Testis (tissue), 2 donors: ENCODE measurements at regions not wholly inside any gene's neighbourhood (a gene's known extent, or its start where the extent isn't known, plus 50 kb on each side); places are given as distances from the start of the nearest gene placed in this dataset.

ENCODE experiments used
- DNase-seq: peaks from one replicate; pipeline ENCODE4 v3.0.0-alpha.2; 2019
- H3K27ac ChIP-seq, 2 donors: fragments of 200-600 bp; sonication (generic); one replicate each; pipeline ENCODE4 v1.5.1; 2019
- H3K27me3 ChIP-seq: fragments of 200-600 bp; sonication (generic); one replicate; pipeline ENCODE4 v1.5.1; 2019
- H3K36me3 ChIP-seq: fragments of 200-600 bp; sonication (generic); one replicate; pipeline ENCODE4 v1.5.1; 2017; ENCODE audit warnings: low read depth; ENCODE audit errors: missing control alignments
- H3K4me1 ChIP-seq: fragments of 200-600 bp; sonication (generic); one replicate; pipeline ENCODE4 v1.5.1; 2019
- H3K4me3 ChIP-seq, 2 donors: fragments of 200-600 bp; sonication (generic); one replicate each; pipeline ENCODE4 v1.5.1; 2017 to 2019
- H3K9me3 ChIP-seq: fragments of 200-600 bp; sonication (generic); one replicate; pipeline ENCODE4 v1.5.1; 2017
- POLR2A ChIP-seq: fragments of 450-650 bp; IDR thresholded peaks from one replicate; pipeline ENCODE4 v1.6.1; 2017; ENCODE audit warnings: antibody characterized with exemption, mild to moderate bottlenecking, moderate library complexity
- WGBS, 2 donors: methylation state at CpG; one replicate each; pipeline ENCODE4 v1.1.5; 2018; 5-methylcytosine and 5-hydroxymethylcytosine counted together
- intact Hi-C: fragments of 100-400 bp; cut with DNase I; formaldehyde crosslinking; loops from one replicate; pipeline ENCODE4 v1.15.1; 2023; ENCODE audit warnings: low total_unique reads
- TF ChIP-seq, protein P1 (sequence below), 3 experiments: fragments of 450-650 bp in 2 of 3; fragments of 200-600 bp in 1 of 3; sonication (generic) in 1 of 3; IDR thresholded peaks; one replicate each; pipeline ENCODE4 v1.5.1; 2016 to 2019; ENCODE audit warnings: antibody characterized with exemption in 3 of 3, mild to moderate bottlenecking in 2 of 3, moderate library complexity in 1 of 3

DNA sequence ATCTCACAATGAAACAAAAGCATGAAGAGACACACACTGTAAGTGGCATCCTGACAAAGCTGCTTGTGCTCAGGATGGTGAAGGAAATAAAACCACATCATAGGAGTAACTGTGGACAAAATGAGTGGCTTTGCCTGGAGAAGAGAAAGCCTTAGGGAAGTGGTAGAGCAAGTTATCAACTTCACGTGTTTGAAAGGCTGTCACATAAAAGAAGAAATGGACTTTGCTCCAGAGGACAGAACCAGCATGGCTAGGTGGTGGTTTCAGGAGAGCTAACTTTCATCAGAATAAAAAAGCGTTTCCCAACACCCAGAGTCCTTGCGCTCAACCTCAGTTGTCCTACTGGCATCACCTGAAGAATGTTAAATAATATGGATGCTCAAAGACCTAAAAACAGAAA is 139.9 kb downstream of the SETD4 start:
- intact Hi-C loops: no loop called here
- H3K9me3 ChIP-seq: no peaks in the 10 kb centered on the region
- WGBS, 2 donors: 79 to 83% methylated on average over 3 of the region's 3 CpGs
- TF ChIP-seq, protein P1, sequence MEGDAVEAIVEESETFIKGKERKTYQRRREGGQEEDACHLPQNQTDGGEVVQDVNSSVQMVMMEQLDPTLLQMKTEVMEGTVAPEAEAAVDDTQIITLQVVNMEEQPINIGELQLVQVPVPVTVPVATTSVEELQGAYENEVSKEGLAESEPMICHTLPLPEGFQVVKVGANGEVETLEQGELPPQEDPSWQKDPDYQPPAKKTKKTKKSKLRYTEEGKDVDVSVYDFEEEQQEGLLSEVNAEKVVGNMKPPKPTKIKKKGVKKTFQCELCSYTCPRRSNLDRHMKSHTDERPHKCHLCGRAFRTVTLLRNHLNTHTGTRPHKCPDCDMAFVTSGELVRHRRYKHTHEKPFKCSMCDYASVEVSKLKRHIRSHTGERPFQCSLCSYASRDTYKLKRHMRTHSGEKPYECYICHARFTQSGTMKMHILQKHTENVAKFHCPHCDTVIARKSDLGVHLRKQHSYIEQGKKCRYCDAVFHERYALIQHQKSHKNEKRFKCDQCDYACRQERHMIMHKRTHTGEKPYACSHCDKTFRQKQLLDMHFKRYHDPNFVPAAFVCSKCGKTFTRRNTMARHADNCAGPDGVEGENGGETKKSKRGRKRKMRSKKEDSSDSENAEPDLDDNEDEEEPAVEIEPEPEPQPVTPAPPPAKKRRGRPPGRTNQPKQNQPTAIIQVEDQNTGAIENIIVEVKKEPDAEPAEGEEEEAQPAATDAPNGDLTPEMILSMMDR (IDR thresholded peaks at IDR 0.05): no peak
- no peak for TF ChIP-seq POLR2A
- no peak for DNase-seq
- H3K27me3 ChIP-seq: no peaks in the 10 kb centered on the region
- no peaks in the 10 kb centered on the region for H3K36me3 ChIP-seq
- no peak overlapping the region for H3K27ac ChIP-seq
- H3K4me3 ChIP-seq: no peak overlapping the region
- H3K4me1 ChIP-seq: no peaks in the 10 kb centered on the region

DNA sequence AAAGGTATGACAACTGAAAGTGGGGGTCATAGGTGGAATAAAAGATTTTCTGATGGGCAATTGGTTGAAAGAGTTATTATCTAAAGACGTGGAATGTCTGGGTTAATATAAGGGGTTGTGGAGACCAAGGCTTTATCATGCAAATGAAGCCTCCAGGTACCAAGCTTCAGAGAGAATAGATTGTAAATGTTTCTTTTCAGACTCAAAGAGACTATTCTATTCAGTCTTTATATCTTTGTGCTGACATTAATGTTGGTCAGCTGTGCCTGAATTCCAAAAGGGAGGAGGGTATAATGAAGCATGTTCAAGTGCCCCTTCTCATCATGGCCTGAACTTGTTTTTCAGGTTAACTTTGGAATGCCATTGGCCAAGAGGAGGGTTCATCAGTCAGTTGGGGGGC is 145.3 kb downstream of the SETD4 start:
- no peak for TF ChIP-seq POLR2A
- H3K27me3 ChIP-seq: no peaks in the 10 kb centered on the region
- H3K4me3 ChIP-seq: no peak overlapping the region
- H3K27ac ChIP-seq: no peak overlapping the region
- no peak for DNase-seq
- no peaks in the 10 kb centered on the region for H3K36me3 ChIP-seq
- no peaks in the 10 kb centered on the region for H3K4me1 ChIP-seq
- no peaks in the 10 kb centered on the region for H3K9me3 ChIP-seq
- intact Hi-C loops: no loop called here
- 70 to 95% methylated on average over 1 of the region's 1 CpG for WGBS, 2 donors

DNA sequence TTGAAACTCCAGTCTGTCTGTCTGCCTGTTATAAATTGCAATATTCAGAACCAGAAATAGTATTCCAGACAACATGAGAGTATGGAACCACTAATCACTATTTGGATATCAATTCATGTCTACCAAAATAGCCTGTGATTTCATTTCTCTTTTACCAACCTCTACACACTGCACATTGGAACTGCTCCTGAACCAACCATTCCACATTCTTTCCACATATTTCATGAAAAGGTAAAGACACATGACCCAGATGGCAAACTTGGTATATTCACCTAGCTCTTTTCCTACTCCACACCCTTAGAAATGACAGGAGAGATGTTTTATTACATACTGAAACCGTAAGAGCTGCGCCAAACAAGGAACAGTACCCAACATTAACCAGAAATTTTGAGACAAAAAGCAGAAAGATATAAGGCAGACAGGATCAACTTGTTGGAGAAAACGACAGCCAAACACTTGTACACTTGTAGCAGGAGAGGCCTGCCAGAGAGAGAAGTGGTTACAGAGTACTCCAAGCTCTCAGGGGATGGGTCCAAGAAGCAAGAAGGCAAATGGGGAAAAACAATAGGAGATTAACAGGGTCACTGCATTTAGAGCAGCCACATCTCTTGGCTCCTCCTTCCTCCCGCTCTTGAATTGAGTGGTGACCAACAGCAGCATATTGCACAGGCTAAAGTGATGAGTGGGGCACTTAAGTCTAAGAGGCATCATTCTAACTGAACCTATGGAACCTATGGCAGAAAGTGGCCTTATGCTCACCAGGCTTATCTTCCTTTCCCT is 148.7 kb downstream of the SETD4 start:
- intact Hi-C loops: no loop called here
- no peak overlapping the region for H3K27ac ChIP-seq
- TF ChIP-seq POLR2A: no peak
- TF ChIP-seq, protein P1 (IDR thresholded peaks at IDR 0.05): no peak
- 91 to 96% methylated on average over 4 of the region's 4 CpGs for WGBS, 2 donors
- DNase-seq: no peak
- no peak overlapping the region for H3K4me3 ChIP-seq
- H3K9me3 ChIP-seq: no peaks in the 10 kb centered on the region
- H3K27me3 ChIP-seq: no peaks in the 10 kb centered on the region
- H3K4me1 ChIP-seq: no peaks in the 10 kb centered on the region
- H3K36me3 ChIP-seq: no peaks in the 10 kb centered on the region

DNA sequence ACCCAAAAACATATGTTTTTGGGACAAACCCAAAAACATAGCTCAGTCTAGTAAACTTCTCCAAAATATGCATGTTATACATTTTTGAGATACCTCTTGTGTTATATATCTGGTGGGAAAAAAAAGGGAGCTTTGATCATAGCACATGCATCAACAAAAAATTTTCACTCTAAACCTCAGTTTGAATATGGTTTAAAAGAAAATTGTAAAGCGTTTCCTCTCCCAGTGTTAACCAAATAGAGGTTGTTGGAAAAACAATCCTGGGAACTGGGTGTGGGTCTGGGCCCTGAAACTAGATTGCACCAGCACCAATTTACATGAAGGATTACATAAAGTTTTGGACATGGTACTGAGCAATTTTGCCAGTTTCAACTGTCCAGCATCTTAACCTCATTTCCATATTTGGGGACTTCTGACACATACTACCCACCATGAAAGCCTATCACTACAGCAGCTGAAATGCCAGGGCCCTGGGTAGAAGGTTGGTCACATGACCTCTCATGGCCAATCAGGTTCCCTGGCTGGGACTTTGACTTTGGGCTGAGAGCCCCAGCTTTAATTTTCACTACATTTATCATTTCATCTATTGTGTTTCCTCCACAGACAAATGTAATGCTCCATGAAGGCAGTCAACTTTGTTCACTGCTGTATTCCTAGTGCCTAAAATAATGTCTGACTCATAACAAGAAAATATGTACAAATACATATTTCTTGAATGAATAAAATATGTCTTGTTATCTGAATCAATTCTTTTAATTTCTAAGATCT is 150.7 kb downstream of the SETD4 start:
- DNase-seq: no peak
- no peak overlapping the region for H3K27ac ChIP-seq
- H3K9me3 ChIP-seq: no peaks in the 10 kb centered on the region
- no peak overlapping the region for H3K4me3 ChIP-seq
- H3K27me3 ChIP-seq: no peaks in the 10 kb centered on the region
- intact Hi-C loops: no loop called here
- no peaks in the 10 kb centered on the region for H3K36me3 ChIP-seq
- H3K4me1 ChIP-seq: no peaks in the 10 kb centered on the region
- 71 to 96% methylated on average over 1 of the region's 1 CpG for WGBS, 2 donors
- TF ChIP-seq POLR2A: no peak
- TF ChIP-seq, protein P1 (IDR thresholded peaks at IDR 0.05): no peak

- WGBS, 2 donors: 94 to 96% methylated on average over 5 of the region's 5 CpGs
- no peak overlapping the region for H3K4me3 ChIP-seq
- no peak overlapping the region for H3K27ac ChIP-seq
- H3K27me3 ChIP-seq: no peaks in the 10 kb centered on the region
- no peak for DNase-seq
- no peaks in the 10 kb centered on the region for H3K9me3 ChIP-seq
- TF ChIP-seq, protein P1 (IDR thresholded peaks at IDR 0.05): no peak
- TF ChIP-seq POLR2A: no peak
- H3K36me3 ChIP-seq: no peaks in the 10 kb centered on the region
- no peaks in the 10 kb centered on the region for H3K4me1 ChIP-seq
- intact Hi-C loops: no loop called here
These were observed 151.8 kb downstream of the SETD4 start for GRCh38 chr21:35908311-35909078.
